Adrenal gland (tissue), 5 donors: ENCODE measurements at regions not wholly inside any gene's neighbourhood (a gene's known extent, or its start where the extent isn't known, plus 50 kb on each side); places are given as distances from the start of the nearest gene placed in this dataset.

ENCODE experiments used
- CTCF ChIP-seq, 6 experiments: fragments of 450-650 bp in 4 of 6; fragments of 200-600 bp in 2 of 6; sonication (generic) in 1 of 6; IDR thresholded peaks; 1 replicate in 5 of 6; 2 replicates in 1 of 6; pipeline versions ENCODE4 v1.5.1 to v1.8.0; 2016 to 2021; ENCODE audit warnings: antibody characterized with exemption in 6 of 6, mild to moderate bottlenecking in 2 of 6, moderate library complexity in 1 of 6
- POLR2A ChIP-seq, 2 donors: fragments of 450-650 bp; IDR thresholded peaks; one replicate each; pipeline ENCODE4 v1.6.1; 2017; ENCODE audit warnings: antibody characterized with exemption in 2 of 2, mild to moderate bottlenecking in 2 of 2, moderate library complexity in 1 of 2
- donor health status: DM: no; HTN: no; CAD: no.

GRCh38 chr7:69129951-69130350, 468.3 kb upstream of the AUTS2 start:
- TF ChIP-seq POLR2A (IDR thresholded peaks at IDR 0.05) (no peak), CTCF (IDR thresholded peaks at IDR 0.05) (no peak)
